CD14-positive monocyte (primary cell): ENCODE measurements at regions not wholly inside any gene's neighbourhood (a gene's known extent, or its start where the extent isn't known, plus 50 kb on each side); places are given as distances from the start of the nearest gene placed in this dataset.
A peak's percentile ranks its signal among the peaks of the same experiment; 100 is the strongest.

ENCODE experiments used
- DNase-seq, 3 donors: peaks; one replicate each; pipeline ENCODE4 v3.0.0-alpha.2; 2011 to 2022
- H2AFZ ChIP-seq: 2 replicates; pipeline ENCODE4 v1.6.0; 2012; ENCODE audit warnings: mild to moderate bottlenecking, low read depth, low read length, inconsistent platforms; ENCODE audit not compliant: insufficient read depth, poor library complexity, severe bottlenecking
- H3K27ac ChIP-seq, 2 donors: 1 replicate in 1 of 2; 2 replicates in 1 of 2; pipeline ENCODE4 v1.5.1; 2012 to 2013; ENCODE audit warnings: low read length in 2 of 2, control low read depth in 1 of 2, inconsistent platforms in 1 of 2, low read depth in 1 of 2, mild to moderate bottlenecking in 1 of 2
- H3K27me3 ChIP-seq, 2 donors: one replicate each; pipeline versions ENCODE4 v1.6.0 to v1.6.1; 2011 to 2013; ENCODE audit warnings: low read length in 2 of 2; ENCODE audit not compliant: control insufficient read depth in 2 of 2, insufficient read depth in 2 of 2
- H3K36me3 ChIP-seq, 2 donors: replicated peaks in 1 of 2; 1 replicate in 1 of 2; 2 replicates in 1 of 2; pipeline versions ENCODE4 v1.5.1 to v1.6.1; 2012 to 2013; ENCODE audit warnings: low read length in 2 of 2, control low read depth in 1 of 2, inconsistent platforms in 1 of 2, mild to moderate bottlenecking in 1 of 2; ENCODE audit not compliant: insufficient read depth in 2 of 2, control insufficient read depth in 1 of 2
- H3K4me1 ChIP-seq, 2 donors: 1 replicate in 1 of 2; 2 replicates in 1 of 2; pipeline versions ENCODE4 v1.5.1 to v1.6.1; 2012 to 2013; ENCODE audit warnings: low read length in 2 of 2, control low read depth in 1 of 2, inconsistent platforms in 1 of 2, mild to moderate bottlenecking in 1 of 2, moderate library complexity in 1 of 2; ENCODE audit not compliant: insufficient read depth in 2 of 2, control insufficient read depth in 1 of 2
- H3K4me2 ChIP-seq: replicated peaks from 2 replicates; pipeline ENCODE3; 2012; ENCODE audit warnings: low read length, moderate library complexity, mild to moderate bottlenecking; ENCODE audit not compliant: poor library complexity, severe bottlenecking; ENCODE audit errors: extremely low read depth
- H3K4me3 ChIP-seq, 3 experiments: fragments of 200-600 bp in 1 of 3; sonication (generic) in 1 of 3; replicated peaks in 1 of 3; 1 replicate in 2 of 3; 2 replicates in 1 of 3; pipeline ENCODE4 v1.5.1; 2011 to 2013; ENCODE audit warnings: low read length in 3 of 3, mild to moderate bottlenecking in 3 of 3, control low read depth in 2 of 3, low read depth in 2 of 3, inconsistent platforms in 1 of 3, moderate library complexity in 1 of 3
- H3K79me2 ChIP-seq: 2 replicates; pipeline ENCODE4 v1.6.0; 2012; ENCODE audit warnings: mild to moderate bottlenecking, control low read depth, inconsistent platforms, low read length, moderate library complexity; ENCODE audit not compliant: insufficient read depth
- H3K9ac ChIP-seq: 2 replicates; pipeline ENCODE4 v1.6.0; 2017; ENCODE audit warnings: low read length, mild to moderate bottlenecking; ENCODE audit not compliant: insufficient read depth, poor library complexity, severe bottlenecking
- H3K9me3 ChIP-seq, 2 donors: replicated peaks in 1 of 2; 1 replicate in 1 of 2; 2 replicates in 1 of 2; pipeline versions ENCODE4 v1.5.1 to v1.6.1; 2012 to 2013; ENCODE audit warnings: low read length in 2 of 2, control low read depth in 1 of 2; ENCODE audit not compliant: control insufficient read depth in 1 of 2, insufficient read depth in 1 of 2
- H4K20me1 ChIP-seq: 2 replicates; pipeline ENCODE4 v1.6.0; 2012; ENCODE audit warnings: mild to moderate bottlenecking, low read length, control low read depth, moderate library complexity; ENCODE audit not compliant: insufficient read depth
- H3K27ac Mint-ChIP-seq, 7 donors: one replicate each; pipeline ENCODE4 v1.8.0; 2020; ENCODE audit warnings: mild to moderate bottlenecking in 7 of 7, mixed read lengths in 7 of 7, moderate library complexity in 6 of 7, inconsistent platforms in 2 of 7
- H3K27me3 Mint-ChIP-seq, 3 donors: one replicate each; pipeline ENCODE4 v1.8.0; 2021 to 2022; ENCODE audit warnings: low read depth in 3 of 3, mild to moderate bottlenecking in 3 of 3, mixed read lengths in 3 of 3, moderate library complexity in 3 of 3, inconsistent platforms in 1 of 3
- H3K36me3 Mint-ChIP-seq, 2 donors: one replicate each; pipeline ENCODE4 v1.8.0; 2020; ENCODE audit warnings: mixed read lengths in 2 of 2, inconsistent platforms in 1 of 2, mild to moderate bottlenecking in 1 of 2
- H3K4me1 Mint-ChIP-seq: one replicate; pipeline ENCODE4 v1.8.0; 2020; ENCODE audit warnings: mild to moderate bottlenecking, mixed read lengths
- H3K4me3 Mint-ChIP-seq, 2 donors: one replicate each; pipeline ENCODE4 v1.8.0; 2020; ENCODE audit warnings: mild to moderate bottlenecking in 2 of 2, mixed read lengths in 2 of 2, moderate library complexity in 1 of 2
- H3K9me3 Mint-ChIP-seq, 7 donors: one replicate each; pipeline ENCODE4 v1.8.0; 2020 to 2022; ENCODE audit warnings: mixed read lengths in 7 of 7, mild to moderate bottlenecking in 6 of 7, moderate library complexity in 6 of 7, inconsistent platforms in 2 of 7
- CTCF ChIP-seq: fragments of 200-600 bp; IDR thresholded peaks from one replicate; pipeline ENCODE4 v1.8.0; 2022; ENCODE audit warnings: antibody characterized with exemption, mild to moderate bottlenecking
- WGBS: methylation state at CpG from one replicate; pipeline ENCODE4 v1.1.5; 2013; ENCODE audit warnings: missing lambda C conversion rate; ENCODE audit not compliant: insufficient coverage; 5-methylcytosine and 5-hydroxymethylcytosine counted together
- intact Hi-C, 2 donors: fragments of 100-400 bp; cut with micrococcal nuclease; formaldehyde crosslinking; loops; one replicate each; pipeline versions ENCODE4 v1.15.0 to v1.15.1; 2023

GRCh38 chr22:49215840-49216239 is 611.8 kb downstream of the BRD1 start:
- peaks cover 18 to 25% (median 21%) of the 10 kb centered on the region in 7 donors for H3K9me3 Mint-ChIP-seq
- no peaks in the 10 kb centered on the region for H3K36me3 Mint-ChIP-seq
- Histone ChIP-seq H4K20me1 (no peaks in the 10 kb centered on the region), H3K79me2 (no peaks in the 10 kb centered on the region), H3K9ac (no peak overlapping the region), H2AFZ (no peak overlapping the region), H3K36me3 (no peaks in the 10 kb centered on the region), H3K27ac (no peak overlapping the region), H3K4me1 (no peaks in the 10 kb centered on the region), H3K4me3 (no peak overlapping the region), H3K9me3 (peaks cover 11 to 14% of the 10 kb centered on the region in 2 donors), H3K4me2 (no peak overlapping the region), H3K27me3 (no peaks in the 10 kb centered on the region)
- intact Hi-C loops = no loop called here
- peak overlapping the region in 1 of 7 donors; percentile 30 for H3K27ac Mint-ChIP-seq
- H3K27me3 Mint-ChIP-seq = peaks cover 0 to 3% (median 1%) of the 10 kb centered on the region in 3 donors
- WGBS = 95% methylated on average over 6 of the region's 9 CpGs
- H3K4me1 Mint-ChIP-seq = no peaks in the 10 kb centered on the region
- DNase-seq = no peak
- no peak overlapping the region for H3K4me3 Mint-ChIP-seq
- TF ChIP-seq CTCF = no peak

GRCh38 chr22:49214976-49215375 is 612.7 kb downstream of the BRD1 start:
- Mint-ChIP-seq H3K27ac (no peak overlapping the region), H3K4me1 (no peaks in the 10 kb centered on the region), H3K9me3 (peaks cover 16 to 25% (median 20%) of the 10 kb centered on the region in 7 donors), H3K36me3 (no peaks in the 10 kb centered on the region), H3K4me3 (no peak overlapping the region), H3K27me3 (peaks cover 0 to 3% (median 1%) of the 10 kb centered on the region in 3 donors)
- H3K9ac ChIP-seq = no peak overlapping the region
- H3K4me1 ChIP-seq = no peaks in the 10 kb centered on the region
- H3K9me3 ChIP-seq = peaks cover 11 to 14% of the 10 kb centered on the region in 2 donors
- no peak overlapping the region for H3K27ac ChIP-seq
- H3K27me3 ChIP-seq = no peaks in the 10 kb centered on the region
- WGBS = 93% methylated on average over 10 of the region's 16 CpGs
- no peak for DNase-seq
- no peak overlapping the region for H3K4me3 ChIP-seq
- H3K79me2 ChIP-seq = no peaks in the 10 kb centered on the region
- H4K20me1 ChIP-seq = no peaks in the 10 kb centered on the region
- H3K36me3 ChIP-seq = no peaks in the 10 kb centered on the region
- no peak for TF ChIP-seq CTCF
- H2AFZ ChIP-seq = no peak overlapping the region
- H3K4me2 ChIP-seq = no peak overlapping the region
- intact Hi-C loops = no loop called here
